ENCODE measurements at regions not wholly inside any gene's neighbourhood (a gene's known extent, or its start where the extent isn't known, plus 50 kb on each side); places are given as distances from the start of the nearest gene placed in this dataset.

DNA sequence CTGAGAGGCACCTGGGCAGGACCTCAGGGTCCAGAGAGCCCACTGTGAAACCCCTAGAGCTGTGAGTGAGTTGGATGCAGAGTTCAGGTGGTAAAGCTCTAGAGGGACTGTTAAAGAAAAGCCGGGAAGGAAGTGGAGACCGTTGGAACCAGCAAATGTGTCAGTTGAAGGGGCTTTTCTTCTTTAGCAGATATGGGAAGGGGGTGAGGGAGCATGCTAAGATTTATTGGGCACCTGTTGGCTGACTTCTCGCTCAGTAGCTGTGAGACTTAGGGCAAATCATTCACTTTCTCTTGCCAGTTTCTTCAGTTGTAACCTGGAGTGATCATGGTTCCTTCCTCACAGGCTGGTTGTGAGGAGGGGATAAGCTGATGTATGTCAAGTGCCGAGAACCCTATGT, 287.7 kb downstream of the DHX35 start:
- TF ChIP-seq, protein P1, sequence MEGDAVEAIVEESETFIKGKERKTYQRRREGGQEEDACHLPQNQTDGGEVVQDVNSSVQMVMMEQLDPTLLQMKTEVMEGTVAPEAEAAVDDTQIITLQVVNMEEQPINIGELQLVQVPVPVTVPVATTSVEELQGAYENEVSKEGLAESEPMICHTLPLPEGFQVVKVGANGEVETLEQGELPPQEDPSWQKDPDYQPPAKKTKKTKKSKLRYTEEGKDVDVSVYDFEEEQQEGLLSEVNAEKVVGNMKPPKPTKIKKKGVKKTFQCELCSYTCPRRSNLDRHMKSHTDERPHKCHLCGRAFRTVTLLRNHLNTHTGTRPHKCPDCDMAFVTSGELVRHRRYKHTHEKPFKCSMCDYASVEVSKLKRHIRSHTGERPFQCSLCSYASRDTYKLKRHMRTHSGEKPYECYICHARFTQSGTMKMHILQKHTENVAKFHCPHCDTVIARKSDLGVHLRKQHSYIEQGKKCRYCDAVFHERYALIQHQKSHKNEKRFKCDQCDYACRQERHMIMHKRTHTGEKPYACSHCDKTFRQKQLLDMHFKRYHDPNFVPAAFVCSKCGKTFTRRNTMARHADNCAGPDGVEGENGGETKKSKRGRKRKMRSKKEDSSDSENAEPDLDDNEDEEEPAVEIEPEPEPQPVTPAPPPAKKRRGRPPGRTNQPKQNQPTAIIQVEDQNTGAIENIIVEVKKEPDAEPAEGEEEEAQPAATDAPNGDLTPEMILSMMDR (IDR thresholded peaks at IDR 0.05), result no peak
- TF ChIP-seq POLR2A (IDR thresholded peaks at IDR 0.05) (no peak), EP300 (IDR thresholded peaks at IDR 0.05) (no peak)

Measured in sigmoid colon (tissue), 4 donors.